ENCODE measurements at regions not wholly inside any gene's neighbourhood (a gene's known extent, or its start where the extent isn't known, plus 50 kb on each side); places are given as distances from the start of the nearest gene placed in this dataset.
"Not testable (repeated sequence)": the region's sequence is repeated elsewhere in the genome, so short reads cannot be mapped to it uniquely, and the experiment has no call there.

DNA sequence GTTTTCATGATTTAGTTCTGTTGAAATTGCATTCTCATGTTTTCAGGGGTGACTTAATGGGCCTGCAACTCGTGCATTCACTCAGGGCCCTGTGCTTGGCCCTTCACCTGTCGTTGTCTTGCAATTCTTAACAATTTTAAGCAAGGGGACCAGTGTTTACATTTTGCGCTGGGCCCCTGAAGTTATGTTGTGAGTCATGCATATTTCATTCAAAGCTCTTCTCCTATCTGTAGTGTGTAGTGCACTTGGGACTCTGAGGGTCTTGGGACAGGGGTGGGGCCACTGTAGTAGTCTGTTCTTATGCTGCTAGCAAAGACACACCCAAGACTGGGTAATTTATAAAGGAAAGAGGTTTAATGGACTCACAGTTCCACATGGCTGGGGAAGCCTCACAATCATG lies 211.2 kb upstream of the RXFP2 start:
- H3K9me3 ChIP-seq (replicated peaks in 1 of 11): peaks cover 0 to 1% (median 0%) of the 10 kb centered on the region in 11 experiments; a peak in 1 of 22 replicates
- no peak overlapping the region for H3K27ac ChIP-seq
- H4K20me1 ChIP-seq: no peaks in the 10 kb centered on the region
- H3K4me1 ChIP-seq: no peaks in the 10 kb centered on the region
- no peak overlapping the region for H3K4me2 ChIP-seq
- H3K27me3 ChIP-seq: no peaks in the 10 kb centered on the region
- H3K36me3 ChIP-seq: no peaks in the 10 kb centered on the region
- TF ChIP-seq Cebpa-rat (IDR thresholded peaks at IDR 0.05): no peak
- H3K9ac ChIP-seq: no peak overlapping the region
- H3K4me3 ChIP-seq: no peak overlapping the region

DNA sequence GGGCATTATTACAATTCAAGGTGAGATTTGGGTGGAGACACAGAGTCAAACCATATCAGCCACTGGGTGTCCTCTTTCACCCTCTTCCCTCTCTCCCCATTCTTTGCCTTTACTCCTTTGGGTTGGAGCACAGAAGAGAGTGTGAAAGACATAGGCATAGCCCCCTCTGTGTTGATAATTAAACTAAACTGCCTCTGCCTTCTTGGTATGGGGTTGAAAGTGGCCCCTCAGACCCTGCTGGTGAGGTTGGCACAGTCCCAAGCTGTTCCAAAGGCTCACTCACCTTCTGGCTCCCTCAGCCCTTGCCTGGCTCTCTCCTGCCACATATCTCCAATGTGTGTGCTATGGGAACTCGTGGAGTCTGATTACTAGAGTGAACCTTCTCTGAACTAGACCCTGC lies 210.6 kb upstream of the RXFP2 start:
- no peak overlapping the region for H3K4me2 ChIP-seq
- TF ChIP-seq Cebpa-rat (IDR thresholded peaks at IDR 0.05): no peak
- no peak overlapping the region for H3K27ac ChIP-seq
- H3K9ac ChIP-seq: no peak overlapping the region
- no peaks in the 10 kb centered on the region for H3K27me3 ChIP-seq
- H3K36me3 ChIP-seq: no peaks in the 10 kb centered on the region
- no peaks in the 10 kb centered on the region for H4K20me1 ChIP-seq
- H3K9me3 ChIP-seq (replicated peaks in 1 of 11): peaks cover 0 to 4% (median 0%) of the 10 kb centered on the region in 11 experiments; a peak in 2 of 22 replicates
- no peaks in the 10 kb centered on the region for H3K4me1 ChIP-seq
- H3K4me3 ChIP-seq: no peak overlapping the region

DNA sequence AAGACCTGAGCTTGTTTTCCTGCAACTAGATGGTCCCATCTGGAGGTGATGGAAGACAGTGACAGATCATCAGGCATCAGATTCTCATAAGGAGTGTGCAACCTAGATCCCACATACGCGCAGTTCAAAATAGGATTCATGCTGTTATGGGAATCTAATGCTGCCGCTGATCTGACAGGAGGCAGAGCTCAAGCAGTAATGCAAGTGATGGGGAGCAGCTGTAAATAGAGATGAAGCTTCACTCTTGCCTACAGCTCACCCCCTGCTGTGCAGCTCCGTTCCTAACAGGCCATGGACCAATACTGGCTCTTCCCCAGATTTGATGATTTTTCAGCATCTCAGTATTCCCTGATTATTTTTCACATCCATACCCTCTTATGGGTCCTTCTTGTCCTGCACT lies 208.4 kb upstream of the RXFP2 start:
- peaks cover 0 to 4% (median 0%) of the 10 kb centered on the region in 11 experiments; a peak in 1 of 22 replicates for H3K9me3 ChIP-seq (replicated peaks in 1 of 11)
- no peak overlapping the region for H3K9ac ChIP-seq
- H3K4me3 ChIP-seq: no peak overlapping the region
- H3K4me2 ChIP-seq: no peak overlapping the region
- H3K27ac ChIP-seq: no peak overlapping the region
- TF ChIP-seq Cebpa-rat (IDR thresholded peaks at IDR 0.05): no peak
- peaks cover 0 to 6% (median 0%) of the 10 kb centered on the region in 10 experiments; a peak in 3 of 20 replicates for H3K4me1 ChIP-seq
- H3K36me3 ChIP-seq: no peaks in the 10 kb centered on the region
- no peaks in the 10 kb centered on the region for H4K20me1 ChIP-seq
- H3K27me3 ChIP-seq: no peaks in the 10 kb centered on the region

DNA sequence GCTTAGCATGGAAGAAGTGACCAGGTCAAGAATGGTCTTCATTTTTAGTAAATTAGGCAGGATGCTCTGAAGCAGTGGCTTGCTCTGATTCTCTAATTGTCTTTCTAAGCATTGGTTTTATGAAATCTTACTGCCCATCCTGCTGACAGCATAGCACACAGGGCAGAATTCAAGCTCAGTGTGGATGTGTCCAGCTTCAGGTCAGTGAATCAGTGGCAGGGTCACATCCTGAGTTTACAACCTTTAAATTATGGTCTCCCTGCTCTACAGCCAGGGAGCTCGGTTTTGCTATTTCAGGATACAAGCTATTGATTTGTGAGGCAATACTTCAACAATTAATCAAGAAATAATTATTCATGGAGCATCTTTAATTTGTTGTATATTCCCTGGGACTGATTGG lies 202.3 kb upstream of the RXFP2 start:
- no peak for TF ChIP-seq Cebpa-rat (IDR thresholded peaks at IDR 0.05)
- H3K36me3 ChIP-seq: no peaks in the 10 kb centered on the region
- no peak overlapping the region for H3K4me3 ChIP-seq
- no peaks in the 10 kb centered on the region for H3K27me3 ChIP-seq
- H4K20me1 ChIP-seq: no peaks in the 10 kb centered on the region
- H3K9ac ChIP-seq: no peak overlapping the region
- H3K9me3 ChIP-seq (replicated peaks in 1 of 11): peaks cover 0 to 4% (median 0%) of the 10 kb centered on the region in 11 experiments; a peak in 1 of 22 replicates
- H3K4me1 ChIP-seq: peaks cover 0 to 6% (median 0%) of the 10 kb centered on the region in 10 experiments; a peak in 3 of 20 replicates
- no peak overlapping the region for H3K27ac ChIP-seq
- H3K4me2 ChIP-seq: no peak overlapping the region

DNA sequence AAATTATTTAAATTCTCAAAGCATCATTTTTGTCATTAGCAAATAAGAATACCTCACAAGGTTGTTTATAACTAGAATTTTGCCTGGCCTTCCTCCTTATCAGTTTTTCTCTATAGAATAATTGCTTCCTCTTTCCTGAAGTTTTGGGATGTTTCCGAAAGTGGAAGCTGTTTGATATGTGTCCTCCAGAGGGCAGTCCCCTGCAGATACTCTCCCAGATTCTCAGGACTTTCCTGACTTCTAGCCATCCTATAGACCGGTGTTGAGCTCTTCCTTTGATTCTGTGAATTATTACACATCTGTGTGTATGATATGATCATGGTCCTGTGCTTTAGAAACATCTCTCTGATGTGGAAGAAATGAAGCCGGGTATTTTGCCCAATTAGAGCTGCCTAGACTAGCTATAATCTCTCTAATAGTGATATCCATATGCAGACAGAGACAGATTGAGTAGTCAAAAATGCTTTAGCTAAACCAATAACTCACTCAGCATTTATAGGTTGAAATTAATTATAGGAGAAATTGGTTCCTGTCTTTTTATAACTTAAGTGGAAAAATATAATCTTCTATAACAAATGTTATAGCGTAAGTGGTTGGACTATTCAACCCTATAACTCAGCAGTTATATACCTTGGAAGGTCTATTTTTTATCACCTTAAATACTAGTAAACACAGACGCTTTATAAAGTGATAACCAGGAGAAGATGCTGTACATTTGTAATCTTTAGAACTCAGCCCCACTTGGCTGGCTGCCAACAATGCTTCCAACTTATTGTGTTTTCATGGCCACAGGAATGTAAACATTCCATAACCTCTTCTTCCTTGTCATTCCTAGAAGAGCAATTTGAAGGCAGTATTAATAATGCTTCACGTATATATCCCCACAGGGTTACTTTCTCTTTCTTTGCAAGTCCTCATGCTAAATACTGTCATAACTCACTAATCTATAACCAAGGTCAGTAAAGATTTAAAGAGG lies 201.0 kb upstream of the RXFP2 start:
- H3K27me3 ChIP-seq: no peaks in the 10 kb centered on the region
- peaks cover 0 to 2% (median 0%) of the 10 kb centered on the region in 11 experiments; a peak in 1 of 22 replicates for H3K9me3 ChIP-seq (replicated peaks in 1 of 11)
- no peak overlapping the region for H3K4me3 ChIP-seq
- H3K4me2 ChIP-seq: no peak overlapping the region
- TF ChIP-seq Cebpa-rat (IDR thresholded peaks at IDR 0.05): no peak
- H3K27ac ChIP-seq: no peak overlapping the region
- H3K9ac ChIP-seq: no peak overlapping the region
- H3K36me3 ChIP-seq: no peaks in the 10 kb centered on the region
- peaks cover 0 to 6% (median 0%) of the 10 kb centered on the region in 10 experiments; a peak in 3 of 20 replicates for H3K4me1 ChIP-seq
- H4K20me1 ChIP-seq: no peaks in the 10 kb centered on the region

DNA sequence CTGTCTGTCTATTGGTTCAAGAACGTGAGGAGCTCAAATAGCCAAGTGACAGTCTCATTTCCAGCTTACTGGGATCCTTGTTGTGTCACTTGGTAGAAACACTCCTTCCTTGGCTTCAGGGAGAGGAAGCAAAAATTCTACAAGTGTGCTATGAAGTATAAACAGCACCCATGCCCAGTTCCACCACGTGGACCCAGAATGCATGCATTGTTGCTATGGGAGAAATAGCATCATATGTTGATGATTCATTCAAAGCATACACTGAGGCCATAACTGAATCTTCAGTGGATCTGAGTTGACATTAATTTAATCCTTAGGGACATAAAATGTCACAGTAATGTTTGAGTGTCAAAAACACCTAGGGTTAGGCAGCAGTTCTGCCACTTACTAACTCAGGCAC lies 199.0 kb upstream of the RXFP2 start:
- Histone ChIP-seq H3K27me3 (no peaks in the 10 kb centered on the region), H3K9ac (no peak overlapping the region), H3K4me3 (no peak overlapping the region), H3K4me1 (peaks cover 0 to under 1% (median 0%) of the 10 kb centered on the region in 10 experiments; a peak in 3 of 20 replicates), H3K4me2 (no peak overlapping the region), H3K9me3 (replicated peaks in 1 of 11) (no peaks in the 10 kb centered on the region), H3K27ac (no peak overlapping the region), H3K36me3 (no peaks in the 10 kb centered on the region), H4K20me1 (no peaks in the 10 kb centered on the region)
- no peak for TF ChIP-seq Cebpa-rat (IDR thresholded peaks at IDR 0.05)

DNA sequence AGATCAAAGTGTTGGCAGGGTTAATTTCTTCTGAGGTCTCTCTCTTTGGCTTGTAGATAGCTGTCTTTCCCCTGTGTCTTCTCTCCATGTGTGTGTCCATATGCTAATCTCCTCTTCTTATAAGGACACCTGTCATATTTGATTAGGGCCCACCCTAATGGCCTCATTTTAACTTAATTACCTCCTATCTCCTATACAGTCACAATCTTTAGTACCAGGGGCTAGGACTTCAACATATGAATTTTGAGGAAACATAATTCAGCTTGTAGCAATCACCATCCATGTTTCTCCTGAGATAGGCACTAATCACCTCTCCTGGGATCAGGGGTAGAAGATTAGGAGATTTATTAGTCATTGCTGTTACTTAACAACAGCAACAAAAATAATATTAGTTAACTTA lies 196.1 kb upstream of the RXFP2 start:
- no peak for TF ChIP-seq Cebpa-rat (IDR thresholded peaks at IDR 0.05)
- H3K4me2 ChIP-seq: no peak overlapping the region
- H4K20me1 ChIP-seq: no peaks in the 10 kb centered on the region
- H3K4me3 ChIP-seq: no peak overlapping the region
- no peak overlapping the region for H3K27ac ChIP-seq
- H3K36me3 ChIP-seq: no peaks in the 10 kb centered on the region
- no peaks in the 10 kb centered on the region for H3K9me3 ChIP-seq (replicated peaks in 1 of 11)
- no peak overlapping the region for H3K9ac ChIP-seq
- H3K4me1 ChIP-seq: no peaks in the 10 kb centered on the region
- H3K27me3 ChIP-seq: no peaks in the 10 kb centered on the region

DNA sequence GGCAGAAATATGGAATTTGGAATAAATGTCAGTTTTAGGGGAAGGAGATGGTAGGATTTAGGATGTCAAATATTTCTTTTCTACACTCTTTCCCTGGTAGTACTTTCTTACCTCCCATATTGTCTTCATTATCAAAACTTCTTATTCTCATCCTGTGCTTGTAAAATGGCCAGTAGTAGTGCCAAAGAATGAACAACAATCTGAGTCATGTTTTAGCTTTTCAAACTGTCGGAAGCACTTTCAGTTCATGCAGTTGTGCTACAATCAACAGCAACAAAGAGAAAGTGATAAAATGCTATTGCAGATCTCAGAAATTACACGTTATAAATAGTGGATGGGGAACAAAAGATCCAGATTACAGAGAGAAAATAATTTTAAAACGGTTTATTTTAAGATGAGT lies 193.7 kb upstream of the RXFP2 start:
- no peaks in the 10 kb centered on the region for H3K27me3 ChIP-seq
- no peaks in the 10 kb centered on the region for H3K36me3 ChIP-seq
- H3K9ac ChIP-seq: no peak overlapping the region
- no peak overlapping the region for H3K4me3 ChIP-seq
- TF ChIP-seq Cebpa-rat (IDR thresholded peaks at IDR 0.05): no peak
- H3K9me3 ChIP-seq (replicated peaks in 1 of 11): no peaks in the 10 kb centered on the region
- no peaks in the 10 kb centered on the region for H4K20me1 ChIP-seq
- H3K4me2 ChIP-seq: no peak overlapping the region
- no peaks in the 10 kb centered on the region for H3K4me1 ChIP-seq
- H3K27ac ChIP-seq: no peak overlapping the region

DNA sequence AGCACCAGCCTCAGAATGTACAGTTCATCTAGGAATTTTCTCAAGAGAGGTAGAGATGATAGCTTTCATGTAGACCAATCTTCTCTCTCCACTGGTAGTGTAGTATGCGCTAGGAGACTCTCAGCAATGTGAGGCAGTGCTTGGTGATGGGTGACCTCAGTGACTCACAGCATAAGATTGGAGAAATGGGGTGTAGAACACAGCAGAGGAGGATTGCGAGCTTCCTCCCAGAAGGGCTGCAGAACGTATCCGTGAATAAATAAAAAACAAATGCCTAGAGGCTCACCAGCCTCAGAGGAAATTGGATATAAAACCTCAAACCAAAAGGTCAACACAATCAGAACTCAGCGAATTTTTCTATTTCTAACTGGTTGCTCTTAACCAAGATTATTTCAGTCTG lies 182.9 kb upstream of the RXFP2 start:
- Histone ChIP-seq H4K20me1 (no peaks in the 10 kb centered on the region), H3K9me3 (replicated peaks in 1 of 11) (peaks cover 0 to 3% (median 0%) of the 10 kb centered on the region in 11 experiments; a peak in 2 of 22 replicates), H3K27ac (no peak overlapping the region), H3K9ac (no peak overlapping the region), H3K4me1 (0 out of 20 replicates have a peak, but pooled peaks cover 0 to under 1% (median 0%) of the 10 kb centered on the region in 10 experiments), H3K4me3 (no peak overlapping the region), H3K4me2 (no peak overlapping the region), H3K36me3 (no peaks in the 10 kb centered on the region), H3K27me3 (no peaks in the 10 kb centered on the region)
- TF ChIP-seq Cebpa-rat (IDR thresholded peaks at IDR 0.05): no peak

DNA sequence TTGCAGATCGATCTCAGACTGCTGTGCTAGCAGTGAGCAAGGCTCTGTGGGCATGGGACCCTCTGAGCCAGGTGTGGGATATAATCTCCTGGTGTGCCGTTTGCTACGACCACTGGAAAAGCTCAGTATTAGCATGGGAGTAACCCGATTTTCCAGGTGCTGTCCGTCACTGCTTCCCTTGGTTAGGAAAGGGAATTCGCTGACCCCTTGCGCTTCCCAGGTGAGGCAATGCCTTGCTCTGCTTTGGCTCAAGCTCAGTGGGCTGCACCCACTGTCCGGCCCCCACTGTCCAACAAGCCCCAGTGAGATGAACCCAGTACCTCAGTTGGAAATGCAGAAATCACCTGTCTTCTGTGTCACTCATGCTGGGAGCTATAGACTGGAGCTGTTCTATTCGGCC lies 155.1 kb upstream of the RXFP2 start:
- not testable (repeated sequence) for H3K4me3 ChIP-seq, H3K4me1 ChIP-seq, H3K9ac ChIP-seq, H4K20me1 ChIP-seq, H3K36me3 ChIP-seq, H3K27ac ChIP-seq, H3K27me3 ChIP-seq, H3K4me2 ChIP-seq
- H3K9me3 ChIP-seq (replicated peaks in 1 of 11): peaks cover 0 to 16% (median 12%) of the 10 kb centered on the region in 11 experiments; a peak in 16 of 22 replicates
